Inferior parietal cortex (tissue), 1 donor: ENCODE measurements at regions not wholly inside any gene's neighbourhood (a gene's known extent, or its start where the extent isn't known, plus 50 kb on each side); places are given as distances from the start of the nearest gene placed in this dataset.
A peak's percentile ranks its signal among the peaks of the same experiment; 100 is the strongest.
"Not testable (repeated sequence)": the region's sequence is repeated elsewhere in the genome, so short reads cannot be mapped to it uniquely, and the experiment has no call there.

Experiments
- DNase-seq: peaks from one replicate; pipeline ENCODE4 v3.0.0-alpha.2; 2016; ENCODE audit errors: extremely low spot score

DNA sequence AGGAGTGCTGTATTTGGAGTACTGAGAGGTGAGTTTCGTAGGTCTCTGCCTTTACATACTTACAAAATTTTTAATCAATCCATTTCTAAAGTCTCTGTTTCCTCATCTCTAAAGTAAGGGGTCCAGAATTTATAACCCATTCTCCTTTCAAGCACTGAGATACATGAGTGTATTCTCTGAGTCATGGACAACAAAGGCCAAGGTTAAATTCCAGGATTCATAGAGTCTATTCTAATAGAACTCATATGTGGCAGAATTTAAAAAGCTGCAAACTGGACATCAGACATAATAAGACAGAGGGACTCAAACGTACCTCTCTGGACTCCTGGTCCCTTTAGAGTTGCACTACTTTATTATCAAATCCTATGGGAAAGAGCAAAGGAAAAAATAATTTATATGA is 112.5 kb upstream of the SLIT3 start:
- DNase-seq = no peak

DNA sequence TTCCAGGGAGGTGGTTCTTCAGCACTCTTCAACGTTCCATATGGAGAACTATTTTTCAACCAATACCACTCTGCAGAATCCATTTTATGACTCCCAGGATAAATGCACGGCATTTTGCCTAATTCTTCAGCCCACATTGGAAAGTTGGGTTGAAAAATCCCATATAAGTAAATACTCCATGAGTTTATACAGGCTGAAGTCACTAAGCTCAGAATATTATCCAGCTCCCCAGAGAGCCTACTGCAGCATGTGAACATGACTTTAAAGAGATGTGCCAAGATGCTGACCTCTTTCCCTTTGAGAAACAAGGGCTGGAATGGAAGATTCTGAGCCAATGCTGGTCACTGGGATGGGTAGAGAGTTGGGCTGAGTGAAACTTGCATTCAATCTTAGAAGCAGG is 111.9 kb upstream of the SLIT3 start:
- no peak for DNase-seq

DNA sequence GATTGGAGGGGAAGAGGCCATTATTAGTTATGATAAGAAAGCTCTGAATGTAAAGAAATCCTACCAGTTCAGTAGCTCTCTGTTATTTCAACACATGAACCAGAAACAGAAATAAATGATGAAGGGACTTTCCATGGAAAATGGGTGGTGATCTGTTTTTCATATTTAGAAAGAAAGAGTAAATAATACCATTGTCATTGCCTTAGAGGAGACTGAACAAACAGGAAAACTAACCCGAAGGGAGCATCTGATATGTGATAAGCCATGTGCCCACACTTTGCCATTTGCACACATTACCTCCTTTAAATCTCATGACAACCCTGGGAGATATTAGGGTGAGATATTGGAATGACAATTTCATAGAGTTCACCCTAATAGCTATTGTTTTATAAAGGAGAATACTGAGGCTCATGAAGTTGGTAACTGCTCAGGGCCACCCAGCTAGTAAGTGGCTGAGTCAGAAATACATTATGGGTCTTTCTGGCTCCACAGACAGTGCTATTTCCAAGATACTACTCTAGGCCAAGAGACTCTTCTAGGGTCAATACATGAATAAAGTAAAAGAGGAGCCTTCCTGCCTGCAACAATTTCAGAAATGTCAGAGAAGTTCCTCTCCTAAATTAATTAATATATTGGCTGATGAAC is 111.0 kb upstream of the SLIT3 start:
- no peak for DNase-seq

DNA sequence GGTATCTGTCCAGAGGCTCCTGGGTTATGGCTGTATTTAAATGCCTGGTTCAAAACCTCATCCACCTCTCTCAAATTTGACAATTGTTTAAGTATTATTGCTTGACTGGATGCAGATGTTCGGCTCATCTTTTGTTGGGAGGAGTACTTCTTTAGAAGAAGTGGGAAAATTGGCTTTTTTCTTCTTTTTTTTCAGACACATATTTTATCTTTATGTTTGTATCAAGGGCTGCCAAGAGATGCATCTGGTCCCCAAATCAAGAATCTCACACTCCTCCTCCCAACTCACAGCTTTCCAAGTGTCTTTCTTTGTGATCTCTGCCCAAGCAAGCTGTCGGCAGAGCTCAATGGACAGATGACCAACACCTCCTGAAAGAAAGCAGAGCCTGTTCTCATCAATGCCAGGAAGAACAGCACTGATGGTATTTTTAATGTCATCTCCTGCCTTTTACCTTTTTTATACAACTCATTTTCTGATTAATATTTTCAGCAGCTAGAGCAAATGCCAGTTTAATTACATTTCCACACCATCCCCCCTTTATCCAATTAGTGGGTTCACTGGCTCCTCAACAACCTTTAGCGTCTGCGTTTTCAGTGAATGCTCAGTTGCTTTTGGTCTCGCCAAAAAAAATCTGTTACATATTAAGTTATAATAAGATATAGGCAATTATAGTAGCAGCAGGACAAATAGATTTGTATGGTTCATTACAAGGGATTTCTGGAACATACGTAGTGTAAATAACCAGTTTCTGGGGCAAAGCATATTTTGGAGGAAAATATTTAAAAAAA is 110.3 kb upstream of the SLIT3 start:
- peak; percentile 43 for DNase-seq

DNA sequence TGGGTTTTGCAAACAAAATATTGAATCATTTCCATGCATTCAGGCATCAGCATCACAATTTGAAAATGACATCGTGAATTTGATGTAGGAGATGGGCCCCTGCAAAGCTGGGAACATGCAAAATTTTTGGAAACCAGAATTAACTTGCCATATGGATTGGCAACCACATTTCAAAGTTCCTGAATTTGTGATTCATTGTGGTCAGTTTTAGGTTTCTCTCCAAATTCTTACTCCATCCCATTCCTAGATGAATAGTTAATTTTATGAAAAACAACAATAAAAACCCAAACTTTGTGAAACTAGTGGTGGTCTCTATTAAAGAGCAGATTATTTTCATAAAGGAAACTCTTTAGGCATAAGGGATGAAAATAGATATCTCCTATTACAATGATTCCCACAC is 107.8 kb upstream of the SLIT3 start:
- no peak for DNase-seq

DNA sequence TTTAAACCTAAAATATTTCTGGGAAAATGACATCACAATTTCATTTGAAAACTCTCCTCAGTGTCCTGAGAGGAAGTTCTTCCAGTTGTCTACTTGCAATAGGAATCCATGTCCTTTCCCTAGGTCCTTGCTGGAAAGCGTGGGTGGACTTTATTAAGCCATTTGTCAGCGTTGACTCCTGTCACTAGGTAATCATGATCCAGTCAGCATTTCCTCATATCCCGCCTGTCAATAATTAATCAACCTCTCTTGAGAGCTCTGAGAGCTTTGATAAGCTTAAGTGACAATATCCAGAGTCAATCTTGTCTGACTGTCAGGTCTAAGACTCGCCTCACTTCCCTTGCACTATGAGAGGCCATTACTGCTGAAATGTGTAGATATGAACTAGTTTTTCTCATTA is 107.2 kb upstream of the SLIT3 start:
- DNase-seq = no peak

DNA sequence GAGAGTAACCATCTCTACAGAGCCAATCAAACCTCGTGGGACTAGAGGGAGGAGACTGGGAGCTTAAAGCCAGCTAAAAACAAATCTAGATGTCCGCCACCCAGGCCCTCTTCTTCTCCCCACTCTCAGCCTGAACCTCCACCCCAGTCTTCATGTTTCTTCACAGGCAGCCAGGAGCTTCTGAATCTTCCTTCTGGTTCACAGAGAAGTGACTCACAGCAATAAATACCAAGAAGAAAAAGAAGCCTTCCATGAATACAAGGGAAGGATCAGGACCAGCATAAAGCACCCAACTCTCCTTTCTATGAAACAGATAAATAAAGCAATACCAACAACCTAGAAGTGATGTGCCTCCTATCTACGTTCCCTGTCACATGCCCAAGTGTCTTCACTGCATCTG is 103.3 kb upstream of the SLIT3 start:
- DNase-seq = no peak

DNA sequence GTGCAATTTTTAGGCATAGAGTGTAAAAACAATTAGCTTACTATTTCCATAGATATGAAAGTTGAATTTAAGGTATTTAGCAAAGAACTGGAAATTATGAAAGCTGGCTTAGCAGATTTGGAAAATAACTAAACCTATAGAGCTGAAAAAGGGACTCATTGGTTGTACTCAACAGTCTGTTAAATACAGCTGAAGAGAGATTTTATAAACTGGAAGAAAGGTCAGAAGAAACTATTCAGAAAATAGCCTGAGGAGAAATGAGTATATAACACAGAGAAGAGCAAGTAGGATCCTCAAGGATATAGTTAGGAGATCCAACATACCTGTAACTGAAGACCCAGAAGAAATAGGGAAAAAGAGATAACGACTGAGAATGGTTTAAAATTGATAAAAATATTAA is 97.6 kb upstream of the SLIT3 start:
- no peak for DNase-seq

DNA sequence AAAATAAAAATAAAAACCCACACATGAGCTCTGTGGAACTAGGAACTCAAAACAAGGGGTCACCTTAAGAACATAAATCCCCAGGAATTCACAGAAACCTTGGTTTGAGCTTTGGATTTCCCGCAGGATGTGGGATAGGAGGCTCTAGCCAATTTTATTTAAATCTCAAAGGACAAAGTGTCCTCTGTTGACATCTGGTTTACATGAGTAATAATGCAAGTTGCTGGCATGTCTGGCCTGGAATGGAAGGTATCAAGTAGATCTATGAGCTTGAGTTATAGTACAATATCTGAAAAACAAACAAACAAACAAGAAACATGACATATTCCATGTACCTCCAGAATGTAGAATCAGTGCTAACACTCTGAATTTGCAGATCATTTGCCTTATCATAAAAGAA is 94.2 kb upstream of the SLIT3 start:
- no peak for DNase-seq

DNA sequence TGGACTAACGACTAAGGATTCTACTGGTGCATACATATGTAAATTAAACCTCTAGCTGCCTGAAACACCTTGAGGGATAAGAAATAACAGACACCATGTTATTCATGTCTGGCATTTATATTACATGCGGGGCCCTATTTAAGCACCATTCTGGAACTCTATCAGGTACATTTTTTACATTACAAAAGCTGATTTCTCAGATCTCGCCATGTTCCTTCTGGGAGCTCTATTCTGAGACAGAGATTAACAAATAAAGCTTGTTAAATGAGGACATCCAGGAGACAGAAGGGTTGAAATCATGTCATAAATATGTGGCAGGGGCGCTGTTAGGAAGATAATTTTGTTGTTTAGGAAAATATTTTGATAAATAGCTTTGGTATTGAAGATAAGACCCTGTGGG is 93.4 kb upstream of the SLIT3 start:
- DNase-seq = no peak

DNA sequence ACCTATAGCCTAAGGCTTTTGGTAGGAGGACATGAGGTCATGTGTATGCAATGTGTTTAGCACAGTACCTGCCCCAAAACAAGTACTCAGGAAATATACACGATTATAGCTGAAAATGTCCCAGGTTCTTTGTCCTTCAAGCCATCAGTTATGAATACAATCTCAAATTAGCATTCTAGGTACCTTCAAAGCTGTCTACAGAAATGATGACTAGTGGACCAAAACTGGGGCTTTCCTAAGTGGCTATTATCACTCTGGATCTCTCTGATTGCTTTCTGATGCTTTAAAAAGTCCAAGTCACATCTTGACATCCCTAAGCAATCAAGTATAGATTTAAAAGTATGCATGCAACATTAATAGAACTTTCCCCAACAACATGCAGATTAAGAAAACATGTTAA is 93.0 kb upstream of the SLIT3 start:
- DNase-seq = no peak

DNA sequence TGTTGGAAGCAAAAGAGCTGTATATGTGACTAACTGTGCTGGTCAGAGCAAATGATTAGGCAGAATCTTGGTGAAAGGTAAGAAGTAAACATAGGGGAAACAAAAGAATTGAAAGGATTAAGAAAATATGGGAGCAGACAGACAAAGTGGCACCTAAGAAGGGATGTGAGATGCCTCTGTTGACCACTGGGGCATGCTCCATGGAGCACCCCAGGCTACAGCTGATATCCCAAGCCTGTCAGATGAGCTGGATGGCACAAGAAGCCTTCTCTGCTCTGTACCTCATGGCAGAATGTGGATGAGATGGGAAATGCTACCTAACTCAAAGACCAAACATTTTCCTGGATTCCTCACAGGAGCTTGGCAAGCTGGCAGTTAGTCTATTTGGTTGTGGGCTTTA is 89.3 kb upstream of the SLIT3 start:
- DNase-seq = no peak

DNA sequence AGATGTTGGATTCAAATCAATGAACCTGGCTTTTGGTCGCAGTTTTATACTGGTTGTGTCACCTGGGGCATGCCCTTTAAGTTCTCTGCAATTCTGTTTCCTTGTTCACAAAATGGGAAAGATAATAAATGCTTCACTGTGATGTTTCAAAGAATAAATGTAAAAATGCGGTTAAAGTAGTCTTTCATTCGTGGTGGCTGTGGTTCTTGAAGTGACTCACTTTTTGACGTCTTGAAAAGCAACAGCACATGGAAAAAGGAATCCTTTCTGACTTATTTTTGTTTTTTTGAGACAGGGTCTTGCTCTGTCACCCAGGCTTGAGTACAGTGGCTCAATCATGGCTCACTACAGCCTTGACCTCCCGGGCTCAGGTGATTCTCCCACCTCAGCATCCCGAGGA is 88.4 kb upstream of the SLIT3 start:
- DNase-seq = no peak

DNA sequence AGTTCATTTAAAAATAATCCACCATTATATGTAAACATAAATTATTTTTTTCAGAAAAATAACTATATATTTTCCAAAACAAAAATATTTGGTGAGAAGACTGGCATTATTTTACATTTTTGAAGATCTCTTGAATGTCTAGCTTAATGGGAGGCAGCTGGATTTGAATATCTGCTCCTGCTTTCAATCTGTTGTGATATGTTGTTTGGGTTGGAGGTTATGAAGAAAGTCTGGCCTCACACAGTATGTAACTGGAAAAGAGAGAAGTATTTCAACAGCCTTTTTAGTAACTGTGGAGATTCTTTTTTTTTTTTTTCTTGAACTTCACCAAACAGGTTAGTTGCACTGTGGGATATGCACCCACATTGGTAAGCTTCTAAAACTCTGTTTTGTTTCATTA is 84.7 kb upstream of the SLIT3 start:
- DNase-seq = no peak

DNA sequence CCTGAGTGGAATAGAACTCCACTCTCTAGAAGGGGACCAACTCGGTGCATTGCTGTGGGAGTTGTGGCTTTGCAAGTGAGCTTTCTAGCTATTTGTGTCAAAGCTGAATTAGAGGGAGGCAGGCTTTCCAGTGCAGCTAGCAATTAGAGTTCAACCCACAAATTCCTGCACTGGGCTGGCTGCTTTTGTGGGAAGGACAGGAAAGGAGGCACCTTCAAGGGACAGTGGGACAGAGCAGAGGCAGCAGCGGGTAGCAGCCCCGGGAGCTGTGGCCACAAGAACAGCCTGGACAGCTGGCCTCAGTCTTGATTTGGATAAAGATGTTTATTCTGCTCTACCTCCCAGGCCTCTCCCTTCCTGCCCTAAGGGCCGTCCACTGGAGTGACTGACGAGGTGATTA is 83.7 kb upstream of the SLIT3 start:
- no peak for DNase-seq

DNA sequence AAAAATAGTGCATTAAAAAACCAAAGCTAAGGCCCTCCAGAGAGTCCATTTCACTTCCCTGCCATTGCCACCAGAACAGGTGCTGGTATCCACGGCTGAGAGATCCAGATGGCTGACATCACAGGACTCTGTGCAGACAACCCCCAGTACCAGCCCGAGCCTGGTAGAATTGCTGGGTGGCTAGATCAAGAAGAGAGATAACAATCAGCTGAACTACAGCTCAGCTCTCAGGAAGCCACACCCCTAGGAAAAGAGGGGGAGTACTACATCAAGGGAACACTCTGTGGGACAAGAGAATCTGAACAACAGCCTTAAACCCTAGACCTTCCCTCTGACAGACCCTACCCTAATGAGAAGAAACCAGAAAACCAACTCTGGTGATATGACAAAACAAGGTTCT is 73.8 kb upstream of the SLIT3 start:
- DNase-seq = no peak

DNA sequence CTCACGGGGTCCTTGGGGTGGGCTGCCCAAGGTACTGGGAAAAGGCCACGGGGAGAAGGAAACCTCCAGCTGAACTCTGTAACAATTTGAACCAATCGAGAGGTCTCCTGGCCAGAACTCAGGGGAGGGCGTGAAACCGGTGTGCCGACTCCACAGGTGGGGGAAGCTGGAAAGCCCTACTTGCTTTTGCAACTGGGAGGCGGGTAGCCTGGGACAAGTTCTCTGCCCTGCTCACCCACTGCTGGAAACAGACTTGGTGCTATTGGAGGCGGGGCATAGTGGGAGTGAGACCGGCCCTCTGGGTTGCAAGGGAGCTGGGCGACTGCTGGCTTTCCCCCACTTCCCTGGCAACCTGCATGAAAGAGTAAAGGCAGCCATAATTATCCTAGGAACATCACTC is 73.2 kb upstream of the SLIT3 start:
- DNase-seq = no peak

DNA sequence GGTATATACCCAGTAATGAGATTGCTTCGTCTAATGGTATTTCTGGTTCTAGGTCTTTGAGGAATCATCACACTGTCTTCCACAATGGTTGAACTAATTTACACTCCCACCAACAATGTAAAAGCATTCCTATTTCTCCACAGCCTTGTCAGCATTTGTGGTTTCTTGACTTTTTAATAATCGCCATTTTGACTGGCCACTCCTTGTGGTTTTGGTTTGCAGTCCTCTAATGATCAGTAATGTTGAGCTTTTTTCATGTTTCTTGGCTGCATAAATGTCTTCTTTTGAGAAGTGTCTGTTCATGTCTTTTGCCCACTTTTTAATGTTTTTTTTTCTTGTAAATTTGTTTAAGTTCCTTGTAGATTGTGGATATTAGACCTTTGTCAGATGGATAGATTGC is 70.9 kb upstream of the SLIT3 start:
- not testable (repeated sequence) for DNase-seq

DNA sequence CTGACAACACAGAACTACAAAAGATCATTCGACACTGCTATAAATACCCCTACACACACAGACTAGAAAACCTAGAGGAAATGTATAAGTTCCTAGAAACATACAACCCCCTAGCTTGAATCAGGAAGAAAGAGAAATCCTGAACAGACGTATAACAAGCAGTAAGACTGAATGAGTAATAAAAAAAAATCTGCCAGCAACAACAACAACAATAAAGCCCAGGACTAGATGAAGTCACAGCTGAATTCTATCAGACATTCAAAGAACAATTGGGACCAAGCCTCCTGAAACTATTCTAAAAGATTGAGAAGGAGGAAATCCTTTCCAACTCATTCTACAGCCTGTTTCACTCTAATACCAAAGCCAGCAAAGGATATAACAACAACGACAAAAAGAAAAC is 68.2 kb upstream of the SLIT3 start:
- DNase-seq = no peak

DNA sequence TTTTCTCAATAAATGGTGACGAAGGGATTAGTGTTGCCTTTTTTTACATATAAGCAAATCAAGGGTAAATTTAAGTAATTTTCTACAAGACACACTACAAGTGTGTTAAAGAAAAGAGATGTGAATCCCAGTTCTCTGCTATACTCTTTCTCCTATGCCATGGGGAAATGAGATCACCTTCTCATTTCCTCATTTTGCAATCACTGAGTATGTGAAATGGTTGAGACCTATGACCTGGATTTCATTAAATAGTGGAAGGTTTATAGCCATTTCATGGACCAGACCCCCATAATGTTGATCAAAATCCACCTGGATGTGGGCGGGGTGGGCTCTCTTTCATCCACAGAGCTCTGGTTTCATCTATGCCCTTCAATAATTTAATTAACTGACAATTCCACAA is 66.9 kb upstream of the SLIT3 start:
- no peak for DNase-seq

DNA sequence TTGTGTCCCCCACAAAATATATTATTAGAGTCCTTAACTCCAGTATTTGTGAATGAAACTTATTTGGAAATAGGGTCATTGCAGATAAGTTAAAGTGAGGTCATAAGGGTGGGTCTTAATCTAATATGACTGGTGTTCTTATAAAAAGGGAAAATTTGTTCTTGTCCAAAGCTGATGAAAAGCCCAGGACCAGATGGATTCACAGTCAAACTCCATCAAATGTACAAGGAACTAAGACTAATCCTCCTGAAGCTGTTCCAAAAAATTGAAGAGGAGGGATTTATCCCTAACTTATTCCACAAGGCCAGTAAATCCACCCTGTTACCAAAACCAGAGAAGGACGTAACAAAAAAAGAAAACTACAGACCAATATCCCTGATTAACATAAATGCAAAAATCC is 56.4 kb upstream of the SLIT3 start:
- DNase-seq = no peak

DNA sequence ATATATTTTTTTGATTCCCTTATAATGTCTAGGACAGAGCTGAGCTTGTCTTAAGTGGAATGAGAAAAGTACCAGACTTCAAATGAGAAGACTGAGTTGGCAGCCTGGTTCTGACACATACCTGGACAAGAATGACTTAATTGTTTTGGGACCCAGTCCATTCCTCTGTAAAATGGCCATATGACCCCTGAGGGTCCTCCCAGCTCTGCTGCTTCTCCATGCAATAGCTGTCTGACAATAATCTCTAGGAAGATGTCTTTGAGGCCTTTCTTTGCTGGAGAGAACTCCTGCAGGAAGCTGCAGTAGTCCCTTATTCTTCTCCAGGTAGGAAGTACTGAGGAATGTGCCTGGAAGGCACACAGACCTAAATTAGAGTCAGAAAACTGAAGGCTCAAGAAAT is 55.9 kb upstream of the SLIT3 start:
- no peak for DNase-seq

DNA sequence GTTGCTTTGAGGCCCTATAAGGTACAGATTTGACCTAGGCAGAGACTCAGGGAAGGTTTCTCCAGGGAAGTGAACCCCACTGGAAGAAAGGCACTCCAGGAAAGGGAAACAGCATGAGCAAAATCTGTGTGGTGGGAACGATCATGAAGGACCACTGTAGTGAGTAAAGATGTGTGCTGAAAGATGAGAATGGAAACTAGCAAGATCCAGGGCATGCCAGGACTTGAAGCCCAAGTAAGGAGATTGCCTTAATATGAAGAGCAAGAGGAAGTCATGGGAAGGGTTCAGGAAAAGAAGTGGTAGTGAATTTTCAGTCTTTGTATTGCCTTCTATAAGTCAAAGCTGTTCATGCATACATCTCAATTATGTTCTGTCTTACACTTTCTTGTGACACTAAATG is 55.2 kb upstream of the SLIT3 start:
- DNase-seq = no peak

DNA sequence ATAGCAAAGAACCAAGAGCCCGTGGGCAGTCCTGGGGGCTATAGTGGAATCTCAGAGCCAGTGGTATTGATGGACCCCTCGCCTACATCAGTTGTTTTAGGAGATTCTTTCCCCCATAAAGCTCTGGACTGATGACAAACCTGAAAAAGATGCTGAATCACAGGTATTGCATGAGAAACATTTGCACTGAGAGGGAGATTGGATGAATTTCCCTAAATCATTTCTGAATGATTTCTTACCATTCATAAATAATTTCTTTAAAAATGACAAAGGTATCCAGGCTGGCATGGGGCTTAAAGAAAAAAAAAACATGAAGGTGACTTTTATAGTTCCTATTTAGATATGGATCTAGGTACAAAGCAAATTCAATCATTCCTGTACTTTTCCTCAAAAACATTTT is 54.0 kb upstream of the SLIT3 start:
- no peak for DNase-seq
